CD4-positive, alpha-beta T cell (primary cell): ENCODE measurements at regions not wholly inside any gene's neighbourhood (a gene's known extent, or its start where the extent isn't known, plus 50 kb on each side); places are given as distances from the start of the nearest gene placed in this dataset.

Experiments
- ATAC-seq: fragments of 200-7000 bp; cut with Tn5 transposase; one replicate; pipeline ENCODE4 v1.10.0; 2022; ENCODE audit warnings: mild to moderate bottlenecking; ENCODE audit not compliant: poor library complexity
- CTCF ChIA-PET: fragments of 350-600 bp; sonication (Branson Sonifier 250); formaldehyde crosslinking; loops from one replicate; lab custom pipeline; 2021; ENCODE audit warnings: antibody characterized with exemption, inconsistent platforms; lab: Charles Lee
- POLR2A ChIA-PET: fragments of 350-600 bp; sonication (Branson Sonifier 250); formaldehyde crosslinking; loops from one replicate; lab custom pipeline; 2021; ENCODE audit warnings: antibody characterized with exemption, inconsistent platforms; lab: Charles Lee
- DNase-seq, 14 experiments: peaks; one replicate each; pipeline ENCODE4 v3.0.0-alpha.2; 2013 to 2020; ENCODE audit warnings: mixed read lengths in 2 of 14
- H3K27ac ChIP-seq, 2 donors: one replicate each; pipeline versions ENCODE4 v1.5.1 to v1.7.0; 2013; ENCODE audit warnings: low read length in 2 of 2, low read depth in 1 of 2, mild to moderate bottlenecking in 1 of 2
- H3K27me3 ChIP-seq, 2 experiments: 1 replicate in 1 of 2; 2 replicates in 1 of 2; pipeline versions ENCODE4 v1.6.1 to v1.7.0; 2013; ENCODE audit warnings: low read length in 2 of 2, control low read depth in 1 of 2, mild to moderate bottlenecking in 1 of 2, moderate library complexity in 1 of 2; ENCODE audit not compliant: insufficient read depth in 2 of 2, control insufficient read depth in 1 of 2
- H3K36me3 ChIP-seq: one replicate; pipeline ENCODE4 v1.6.1; 2013; ENCODE audit warnings: low read length, control low read depth; ENCODE audit not compliant: insufficient read depth
- H3K4me1 ChIP-seq: one replicate; pipeline ENCODE4 v1.6.1; 2013; ENCODE audit warnings: low read length, control low read depth; ENCODE audit not compliant: insufficient read depth
- H3K4me3 ChIP-seq: one replicate; pipeline ENCODE4 v1.5.1; 2013; ENCODE audit warnings: mild to moderate bottlenecking, low read length, moderate library complexity
- H3K9me3 ChIP-seq, 2 experiments: 1 replicate in 1 of 2; 2 replicates in 1 of 2; pipeline versions ENCODE4 v1.6.1 to v1.7.0; 2013; ENCODE audit warnings: low read length in 2 of 2, mild to moderate bottlenecking in 2 of 2, control low read depth in 1 of 2, moderate library complexity in 1 of 2; ENCODE audit not compliant: control insufficient read depth in 1 of 2, insufficient read depth in 1 of 2
- H3K27ac Mint-ChIP-seq: one replicate; pipeline ENCODE4 v1.8.0; 2020; ENCODE audit warnings: mixed read lengths
- H3K27me3 Mint-ChIP-seq: one replicate; pipeline ENCODE4 v1.8.0; 2021; ENCODE audit warnings: mixed read lengths
- H3K36me3 Mint-ChIP-seq: one replicate; pipeline ENCODE4 v1.8.0; 2021; ENCODE audit warnings: low read depth, mixed read lengths
- H3K4me1 Mint-ChIP-seq: one replicate; pipeline ENCODE4 v1.8.0; 2021; ENCODE audit warnings: low read depth, mixed read lengths
- H3K4me3 Mint-ChIP-seq: one replicate; pipeline ENCODE4 v1.8.0; 2020; ENCODE audit warnings: mild to moderate bottlenecking, mixed read lengths
- H3K9me3 Mint-ChIP-seq: one replicate; pipeline ENCODE4 v1.8.0; 2020; ENCODE audit warnings: mixed read lengths
- CTCF ChIP-seq: fragments of 200-600 bp; IDR thresholded peaks from one replicate; pipeline ENCODE4 v1.8.0; 2022; ENCODE audit warnings: antibody characterized with exemption, mild to moderate bottlenecking
- intact Hi-C, 2 experiments: fragments of 100-400 bp; cut with DNase I in 1 of 2; cut with micrococcal nuclease in 1 of 2; formaldehyde crosslinking; loops; one replicate each; pipeline versions ENCODE4 v1.15.1 to v1.9.0; 2023 to 2025; cut with DNase I, micrococcal nuclease

DNA sequence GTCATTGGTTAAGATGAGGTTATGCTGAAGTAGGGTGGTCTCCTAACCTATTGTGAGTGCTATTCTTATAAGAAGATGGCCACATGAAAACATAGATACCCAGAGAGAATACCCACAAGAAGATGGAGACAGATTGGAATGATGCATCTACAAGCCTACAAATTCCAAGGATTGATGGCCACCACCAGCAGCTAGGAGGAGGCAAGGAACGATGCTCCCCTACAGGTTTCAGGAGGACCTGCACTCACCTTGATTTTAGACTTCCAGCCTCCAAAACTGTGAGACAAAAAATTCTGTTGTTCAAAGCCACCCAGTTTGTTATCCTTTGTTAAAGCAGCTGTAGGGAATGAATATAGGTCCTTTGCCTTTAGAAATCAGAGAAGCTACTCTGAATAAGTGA lies 227.4 kb downstream of the NEDD1 start:
- no peaks in the 10 kb centered on the region for H3K36me3 Mint-ChIP-seq

GRCh38 chr12:97140355-97140754 lies 233.3 kb downstream of the NEDD1 start:
- Histone ChIP-seq H3K27me3 (peaks cover 0 to 3% of the 10 kb centered on the region in 2 experiments), H3K36me3 (no peaks in the 10 kb centered on the region), H3K4me1 (no peaks in the 10 kb centered on the region), H3K27ac (no peak overlapping the region), H3K9me3 (no peaks in the 10 kb centered on the region), H3K4me3 (no peak overlapping the region)
- Mint-ChIP-seq H3K9me3 (no peaks in the 10 kb centered on the region), H3K4me3 (no peak overlapping the region), H3K27ac (no peak overlapping the region), H3K36me3 (no peaks in the 10 kb centered on the region), H3K27me3 (peaks cover 53% of the 10 kb centered on the region), H3K4me1 (no peaks in the 10 kb centered on the region)
- ChIA-PET POLR2A (no interaction called here), CTCF (no interaction called here)
- ATAC-seq (no peak), DNase-seq (no peak)
- TF ChIP-seq CTCF, result no peak
- intact Hi-C loops, result no loop called here

More for the DNA sequence above, 227.4 kb downstream of the NEDD1 start:
- TF ChIP-seq CTCF, result no peak
- Histone ChIP-seq H3K4me3 (no peak overlapping the region), H3K27me3 (no peaks in the 10 kb centered on the region), H3K27ac (no peak overlapping the region), H3K36me3 (no peaks in the 10 kb centered on the region), H3K4me1 (no peaks in the 10 kb centered on the region), H3K9me3 (no peaks in the 10 kb centered on the region)
- DNase-seq (no peak), ATAC-seq (no peak)
- H3K4me3 Mint-ChIP-seq, result no peak overlapping the region
- intact Hi-C loops, result no loop called here
- no peaks in the 10 kb centered on the region for H3K4me1 Mint-ChIP-seq
- ChIA-PET CTCF (no interaction called here), POLR2A (no interaction called here)
- H3K27ac Mint-ChIP-seq, result no peak overlapping the region
- peaks cover 30% of the 10 kb centered on the region for H3K27me3 Mint-ChIP-seq
- H3K9me3 Mint-ChIP-seq, result no peaks in the 10 kb centered on the region

DNA sequence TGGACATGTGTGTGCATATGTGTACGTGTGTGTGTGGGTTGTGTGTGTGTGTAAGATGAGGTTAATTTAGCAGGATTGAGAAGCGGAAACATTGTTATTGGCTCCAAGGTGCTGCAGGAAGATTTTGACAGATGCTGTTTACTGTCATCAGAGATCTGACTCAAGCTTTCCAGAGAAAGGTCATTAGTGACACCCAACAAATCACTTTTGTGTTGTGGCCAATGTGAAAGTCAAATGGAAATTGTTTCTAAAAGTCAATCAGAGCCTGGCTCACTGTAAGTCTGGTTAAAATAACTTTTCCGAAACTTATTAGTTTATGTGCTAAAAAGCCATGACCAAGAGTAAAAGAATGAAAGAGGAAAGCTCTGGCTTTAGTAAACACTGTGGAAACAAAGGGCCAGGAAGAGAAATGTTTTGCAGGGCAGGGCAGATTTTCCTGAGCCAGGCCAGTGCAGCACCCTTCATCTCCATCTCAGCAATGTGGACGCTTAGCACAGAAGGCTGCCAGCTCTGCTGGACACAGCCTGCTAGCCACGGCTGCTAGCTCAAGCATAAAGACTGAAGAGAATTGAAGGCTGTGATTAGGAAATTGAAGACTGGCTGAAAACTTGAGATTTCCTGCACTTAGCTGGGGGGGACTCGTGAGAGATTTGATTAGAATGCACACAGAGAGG lies 235.8 kb downstream of the NEDD1 start:
- Mint-ChIP-seq H3K27me3 (peaks cover 52% of the 10 kb centered on the region), H3K4me3 (no peak overlapping the region), H3K4me1 (no peaks in the 10 kb centered on the region), H3K36me3 (no peaks in the 10 kb centered on the region), H3K9me3 (no peaks in the 10 kb centered on the region), H3K27ac (no peak overlapping the region)
- no peaks in the 10 kb centered on the region for H3K4me1 ChIP-seq
- no peak for DNase-seq
- intact Hi-C loops, result no loop called here
- ATAC-seq, result no peak
- no peaks in the 10 kb centered on the region for H3K36me3 ChIP-seq
- ChIA-PET POLR2A (no interaction called here), CTCF (no interaction called here)
- H3K27me3 ChIP-seq, result peaks cover 0 to 10% of the 10 kb centered on the region in 2 experiments
- no peak overlapping the region for H3K27ac ChIP-seq
- no peak for TF ChIP-seq CTCF
- H3K9me3 ChIP-seq, result no peaks in the 10 kb centered on the region
- no peak overlapping the region for H3K4me3 ChIP-seq
